Tibial nerve (tissue), 4 donors: ENCODE measurements at regions not wholly inside any gene's neighbourhood (a gene's known extent, or its start where the extent isn't known, plus 50 kb on each side); places are given as distances from the start of the nearest gene placed in this dataset.

ENCODE experiments used
- DNase-seq, 2 donors: peaks; one replicate each; pipeline ENCODE4 v3.0.0-alpha.2; 2019; ENCODE audit warnings: low spot score in 2 of 2
- H3K27ac ChIP-seq, 4 donors: fragments of 200-600 bp; sonication (generic) in 3 of 4; one replicate each; pipeline ENCODE4 v1.5.1; 2017 to 2019; ENCODE audit warnings: mild to moderate bottlenecking in 1 of 4
- H3K27me3 ChIP-seq, 2 donors: fragments of 200-600 bp; sonication (generic) in 1 of 2; one replicate each; pipeline versions ENCODE4 v1.5.1 to v1.6.0; 2017 to 2019
- H3K36me3 ChIP-seq, 3 donors: fragments of 200-600 bp; sonication (generic); one replicate each; pipeline ENCODE4 v1.5.1; 2018 to 2019
- H3K4me1 ChIP-seq, 4 donors: fragments of 200-600 bp; sonication (generic) in 3 of 4; one replicate each; pipeline ENCODE4 v1.5.1; 2017 to 2019
- H3K4me3 ChIP-seq, 4 donors: fragments of 200-600 bp; sonication (generic) in 3 of 4; one replicate each; pipeline ENCODE4 v1.5.1; 2017 to 2019; ENCODE audit warnings: mild to moderate bottlenecking in 1 of 4, moderate library complexity in 1 of 4
- H3K9me3 ChIP-seq, 4 donors: fragments of 200-600 bp; sonication (generic) in 3 of 4; one replicate each; pipeline ENCODE4 v1.5.1; 2017 to 2019
- CTCF ChIP-seq, 5 experiments: fragments of 200-600 bp in 3 of 5; fragments of 450-650 bp in 2 of 5; sonication (generic) in 3 of 5; IDR thresholded peaks; one replicate each; pipeline ENCODE4 v1.5.1; 2016 to 2019; ENCODE audit warnings: antibody characterized with exemption in 5 of 5, mild to moderate bottlenecking in 3 of 5, moderate library complexity in 2 of 5
- EP300 ChIP-seq, 2 donors: sonication (generic); formaldehyde crosslinking; IDR thresholded peaks; one replicate each; pipeline ENCODE4 v1.6.1; 2017; ENCODE audit warnings: antibody characterized with exemption in 2 of 2, mild to moderate bottlenecking in 1 of 2
- POLR2A ChIP-seq, 2 donors: fragments of 450-650 bp; IDR thresholded peaks; one replicate each; pipeline ENCODE4 v1.6.1; 2017; ENCODE audit warnings: antibody characterized with exemption in 2 of 2, mild to moderate bottlenecking in 2 of 2, moderate library complexity in 2 of 2
- WGBS, 2 donors: methylation state at CpG; one replicate each; pipeline ENCODE4 v1.1.5; 2018; 5-methylcytosine and 5-hydroxymethylcytosine counted together

GRCh38 chr7:41334071-41334862 lies 368.6 kb downstream of the INHBA start:
- TF ChIP-seq CTCF (IDR thresholded peaks at IDR 0.05) (no peak), EP300 (IDR thresholded peaks at IDR 0.05) (no peak), POLR2A (IDR thresholded peaks at IDR 0.05) (no peak)
- DNase-seq: no peak
- Histone ChIP-seq H3K9me3 (no peaks in the 10 kb centered on the region), H3K4me1 (no peaks in the 10 kb centered on the region), H3K36me3 (no peaks in the 10 kb centered on the region), H3K27ac (no peak overlapping the region), H3K27me3 (no peaks in the 10 kb centered on the region), H3K4me3 (no peak overlapping the region)
- 81 to 97% methylated on average over 4 of the region's 4 CpGs for WGBS, 2 donors

- TF ChIP-seq CTCF (IDR thresholded peaks at IDR 0.05): no peak
- TF ChIP-seq EP300 (IDR thresholded peaks at IDR 0.05): no peak
- TF ChIP-seq POLR2A (IDR thresholded peaks at IDR 0.05): no peak
- no peaks in the 10 kb centered on the region for H3K9me3 ChIP-seq
- H3K4me3 ChIP-seq: no peak overlapping the region
- no peaks in the 10 kb centered on the region for H3K36me3 ChIP-seq
- no peak overlapping the region for H3K27ac ChIP-seq
- DNase-seq: no peak
- H3K4me1 ChIP-seq: no peaks in the 10 kb centered on the region
- H3K27me3 ChIP-seq: no peaks in the 10 kb centered on the region
These were observed 369.4 kb downstream of the INHBA start for GRCh38 chr7:41333511-41333910.

- no peak for DNase-seq
- 94 to 96% methylated on average over 9 of the region's 9 CpGs for WGBS, 2 donors
- Histone ChIP-seq H3K36me3 (no peaks in the 10 kb centered on the region), H3K27ac (no peak overlapping the region), H3K4me3 (no peak overlapping the region), H3K4me1 (no peaks in the 10 kb centered on the region), H3K27me3 (no peaks in the 10 kb centered on the region), H3K9me3 (no peaks in the 10 kb centered on the region)
- TF ChIP-seq CTCF (IDR thresholded peaks at IDR 0.05) (no peak), EP300 (IDR thresholded peaks at IDR 0.05) (no peak), POLR2A (IDR thresholded peaks at IDR 0.05) (no peak)
These were observed 371.7 kb downstream of the INHBA start for GRCh38 chr7:41331194-41331593.

- H3K27me3 ChIP-seq: no peaks in the 10 kb centered on the region
- no peaks in the 10 kb centered on the region for H3K9me3 ChIP-seq
- TF ChIP-seq EP300 (IDR thresholded peaks at IDR 0.05) (no peak), CTCF (IDR thresholded peaks at IDR 0.05) (no peak), POLR2A (IDR thresholded peaks at IDR 0.05) (no peak)
- H3K36me3 ChIP-seq: no peaks in the 10 kb centered on the region
- 79 to 86% methylated on average over 3 of the region's 3 CpGs for WGBS, 2 donors
- DNase-seq: no peak
- H3K4me1 ChIP-seq: no peaks in the 10 kb centered on the region
- no peak overlapping the region for H3K4me3 ChIP-seq
- no peak overlapping the region for H3K27ac ChIP-seq
These were observed 374.3 kb downstream of the INHBA start for GRCh38 chr7:41328544-41328943.

- H3K4me1 ChIP-seq: no peaks in the 10 kb centered on the region
- no peaks in the 10 kb centered on the region for H3K36me3 ChIP-seq
- no peaks in the 10 kb centered on the region for H3K27me3 ChIP-seq
- no peak for DNase-seq
- no peak overlapping the region for H3K4me3 ChIP-seq
- no peak overlapping the region for H3K27ac ChIP-seq
- no peaks in the 10 kb centered on the region for H3K9me3 ChIP-seq
- WGBS, 2 donors: 47 to 57% methylated on average over 3 of the region's 3 CpGs
- TF ChIP-seq CTCF (IDR thresholded peaks at IDR 0.05): no peak
- TF ChIP-seq POLR2A (IDR thresholded peaks at IDR 0.05): no peak
- TF ChIP-seq EP300 (IDR thresholded peaks at IDR 0.05): no peak
These were observed 374.8 kb downstream of the INHBA start for GRCh38 chr7:41328131-41328530.
